ENCODE measurements at regions not wholly inside any gene's neighbourhood (a gene's known extent, or its start where the extent isn't known, plus 50 kb on each side); places are given as distances from the start of the nearest gene placed in this dataset.

GRCh38 chr1:234773936-234774677 lies 164.1 kb upstream of the IRF2BP2 start:
- TF ChIP-seq TCF12 (IDR thresholded peaks at IDR 0.05; ENCODE audit: low read depth) (no peak), USF1 (IDR thresholded peaks at IDR 0.05) (no peak), NFIC (IDR thresholded peaks at IDR 0.05) (no peak), REST (IDR thresholded peaks at IDR 0.05; ENCODE audit: low read depth) (no peak), ZBTB7A (IDR thresholded peaks at IDR 0.05; ENCODE audit: low read depth) (no peak), MAX (IDR thresholded peaks at IDR 0.05) (no peak), YY1 (IDR thresholded peaks at IDR 0.05; ENCODE audit: low read depth) (no peak), TAF1 (IDR thresholded peaks at IDR 0.05; ENCODE audit: low read depth) (no peak), CREB1 (IDR thresholded peaks at IDR 0.05; ENCODE audit: low read depth) (no peak), EP300 (IDR thresholded peaks at IDR 0.05; ENCODE audit: borderline replicate concordance) (no peak), TEAD4 (IDR thresholded peaks at IDR 0.05) (no peak), FOXM1 (IDR thresholded peaks at IDR 0.05; ENCODE audit: borderline replicate concordance, low read depth) (no peak), RAD21 (IDR thresholded peaks at IDR 0.05; ENCODE audit: low read depth) (no peak)

GRCh38 chr1:234772345-234773147 lies 162.6 kb upstream of the IRF2BP2 start:
- TF ChIP-seq FOXM1 (IDR thresholded peaks at IDR 0.05; ENCODE audit: borderline replicate concordance, low read depth) (no peak), TEAD4 (IDR thresholded peaks at IDR 0.05) (0 out of 2 replicates have a peak, but pooled peaks have one; percentile 9), RAD21 (IDR thresholded peaks at IDR 0.05; ENCODE audit: low read depth) (no peak), EP300 (IDR thresholded peaks at IDR 0.05; ENCODE audit: borderline replicate concordance) (no peak), YY1 (IDR thresholded peaks at IDR 0.05; ENCODE audit: low read depth) (no peak)

- no peak for TF ChIP-seq EP300 (IDR thresholded peaks at IDR 0.05; ENCODE audit: borderline replicate concordance)
- TF ChIP-seq TEAD4 (IDR thresholded peaks at IDR 0.05), result no peak
- TF ChIP-seq REST (IDR thresholded peaks at IDR 0.05; ENCODE audit: low read depth), result no peak
- TF ChIP-seq TCF12 (IDR thresholded peaks at IDR 0.05; ENCODE audit: low read depth), result no peak
- no peak for TF ChIP-seq TAF1 (IDR thresholded peaks at IDR 0.05; ENCODE audit: low read depth)
- no peak for TF ChIP-seq FOXM1 (IDR thresholded peaks at IDR 0.05; ENCODE audit: borderline replicate concordance, low read depth)
- TF ChIP-seq EGR1 (IDR thresholded peaks at IDR 0.05), result no peak
- TF ChIP-seq NFIC (IDR thresholded peaks at IDR 0.05), result no peak
- no peak for TF ChIP-seq USF1 (IDR thresholded peaks at IDR 0.05)
- TF ChIP-seq MAX (IDR thresholded peaks at IDR 0.05), result no peak
- TF ChIP-seq YY1 (IDR thresholded peaks at IDR 0.05; ENCODE audit: low read depth), result no peak
- TF ChIP-seq CREB1 (IDR thresholded peaks at IDR 0.05; ENCODE audit: low read depth), result no peak
- TF ChIP-seq CEBPB (IDR thresholded peaks at IDR 0.05), result no peak
- no peak for TF ChIP-seq RAD21 (IDR thresholded peaks at IDR 0.05; ENCODE audit: low read depth)
- no peak for TF ChIP-seq ZBTB7A (IDR thresholded peaks at IDR 0.05; ENCODE audit: low read depth)
Observed at GRCh38 chr1:234771642-234772344, 161.8 kb upstream of the IRF2BP2 start.

- TF ChIP-seq EP300 (IDR thresholded peaks at IDR 0.05; ENCODE audit: borderline replicate concordance), result no peak
Observed at GRCh38 chr1:234770924-234771540, 161.1 kb upstream of the IRF2BP2 start.
